Body of pancreas (tissue), 4 donors: ENCODE measurements at regions not wholly inside any gene's neighbourhood (a gene's known extent, or its start where the extent isn't known, plus 50 kb on each side); places are given as distances from the start of the nearest gene placed in this dataset.

Experiments
- ATAC-seq: fragments of 150-250 bp; one replicate; pipeline ENCODE4 v1.9.1; 2016
- DNase-seq, 4 donors: peaks; one replicate each; pipeline ENCODE4 v3.0.0-alpha.2; 2019
- H3K27ac ChIP-seq, 4 donors: fragments of 200-600 bp; sonication (generic); 1 replicate in 3 of 4; 2 replicates in 1 of 4; pipeline versions ENCODE4 v1.5.1 to v1.6.1; 2016 to 2019; ENCODE audit warnings: mild to moderate bottlenecking in 1 of 4, mixed read lengths in 1 of 4, moderate library complexity in 1 of 4
- H3K27me3 ChIP-seq, 2 donors: fragments of 200-600 bp; sonication (generic); one replicate each; pipeline ENCODE4 v1.6.0; 2016; ENCODE audit warnings: mild to moderate bottlenecking in 1 of 2
- H3K36me3 ChIP-seq, 2 donors: fragments of 200-600 bp; sonication (generic); replicated peaks in 1 of 2; 2 replicates each; pipeline ENCODE4 v1.5.1; 2016; ENCODE audit warnings: low read depth in 2 of 2; ENCODE audit not compliant: insufficient read depth in 1 of 2
- H3K4me1 ChIP-seq: fragments of 200-600 bp; sonication (generic); one replicate; pipeline ENCODE4 v1.6.0; 2016
- H3K4me3 ChIP-seq, 2 donors: fragments of 200-600 bp; sonication (generic); 1 replicate in 1 of 2; 2 replicates in 1 of 2; pipeline ENCODE4 v1.5.1; 2016 to 2019
- H3K9me3 ChIP-seq, 3 donors: fragments of 200-600 bp; sonication (generic); 1 replicate in 2 of 3; 2 replicates in 1 of 3; pipeline ENCODE4 v1.5.1; 2016
- POLR2A ChIP-seq, 3 donors: fragments of 450-650 bp; IDR thresholded peaks; one replicate each; pipeline ENCODE4 v1.6.1; 2016; ENCODE audit warnings: antibody characterized with exemption in 3 of 3, mild to moderate bottlenecking in 2 of 3
- WGBS, 2 donors: methylation state at CpG; one replicate each; pipeline ENCODE4 v1.1.5; 2017; 5-methylcytosine and 5-hydroxymethylcytosine counted together
- intact Hi-C: fragments of 100-400 bp; cut with DNase I; formaldehyde crosslinking; loops from one replicate; pipeline ENCODE4 v1.15.1; 2023
- TF ChIP-seq, protein P1 (sequence below), 7 experiments: fragments of 450-650 bp in 4 of 7; fragments of 200-600 bp in 3 of 7; sonication (generic) in 3 of 7; IDR thresholded peaks; one replicate each; pipeline ENCODE4 v1.5.1; 2016 to 2019; ENCODE audit warnings: antibody characterized with exemption in 7 of 7

- no peak for ATAC-seq
- WGBS, 2 donors: 44 to 69% methylated on average over 1 of the region's 1 CpG
- Histone ChIP-seq H3K27ac (no peak overlapping the region), H3K27me3 (no peaks in the 10 kb centered on the region), H3K36me3 (no peaks in the 10 kb centered on the region), H3K4me3 (no peak overlapping the region), H3K9me3 (no peaks in the 10 kb centered on the region), H3K4me1 (no peaks in the 10 kb centered on the region)
- no peak for DNase-seq
- no peak for TF ChIP-seq POLR2A (IDR thresholded peaks at IDR 0.05)
- TF ChIP-seq, protein P1, sequence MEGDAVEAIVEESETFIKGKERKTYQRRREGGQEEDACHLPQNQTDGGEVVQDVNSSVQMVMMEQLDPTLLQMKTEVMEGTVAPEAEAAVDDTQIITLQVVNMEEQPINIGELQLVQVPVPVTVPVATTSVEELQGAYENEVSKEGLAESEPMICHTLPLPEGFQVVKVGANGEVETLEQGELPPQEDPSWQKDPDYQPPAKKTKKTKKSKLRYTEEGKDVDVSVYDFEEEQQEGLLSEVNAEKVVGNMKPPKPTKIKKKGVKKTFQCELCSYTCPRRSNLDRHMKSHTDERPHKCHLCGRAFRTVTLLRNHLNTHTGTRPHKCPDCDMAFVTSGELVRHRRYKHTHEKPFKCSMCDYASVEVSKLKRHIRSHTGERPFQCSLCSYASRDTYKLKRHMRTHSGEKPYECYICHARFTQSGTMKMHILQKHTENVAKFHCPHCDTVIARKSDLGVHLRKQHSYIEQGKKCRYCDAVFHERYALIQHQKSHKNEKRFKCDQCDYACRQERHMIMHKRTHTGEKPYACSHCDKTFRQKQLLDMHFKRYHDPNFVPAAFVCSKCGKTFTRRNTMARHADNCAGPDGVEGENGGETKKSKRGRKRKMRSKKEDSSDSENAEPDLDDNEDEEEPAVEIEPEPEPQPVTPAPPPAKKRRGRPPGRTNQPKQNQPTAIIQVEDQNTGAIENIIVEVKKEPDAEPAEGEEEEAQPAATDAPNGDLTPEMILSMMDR (IDR thresholded peaks at IDR 0.05): no peak
- intact Hi-C loops: no loop called here
These were observed 149.5 kb upstream of the RUNX1 start for GRCh38 chr21:35198565-35198964.

DNA sequence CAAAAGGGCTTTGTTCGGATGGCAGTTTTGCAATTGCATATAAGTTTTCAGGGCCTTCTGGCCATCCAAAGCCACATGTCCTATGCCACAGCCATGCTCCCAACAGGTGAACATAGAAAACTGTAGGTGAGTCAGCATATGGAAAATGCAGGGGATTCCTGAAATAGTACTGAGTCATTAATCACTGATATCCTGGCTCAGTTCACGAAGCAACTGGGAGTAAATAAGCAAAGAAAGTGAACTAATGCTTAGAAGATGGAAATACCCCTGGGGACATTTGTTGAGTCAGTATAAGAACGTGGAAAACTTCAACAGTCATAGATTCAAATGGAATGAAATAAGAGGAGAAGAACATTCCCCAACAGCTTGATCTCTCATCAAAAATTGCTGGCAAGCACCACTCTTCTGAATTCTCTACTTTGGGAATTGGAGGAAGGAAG, 148.9 kb upstream of the RUNX1 start:
- intact Hi-C loops: no loop called here
- Histone ChIP-seq H3K27me3 (no peaks in the 10 kb centered on the region), H3K36me3 (no peaks in the 10 kb centered on the region), H3K4me1 (no peaks in the 10 kb centered on the region), H3K4me3 (no peak overlapping the region), H3K9me3 (no peaks in the 10 kb centered on the region), H3K27ac (no peak overlapping the region)
- WGBS, 2 donors: 33 to 34% methylated on average over 3 of the region's 3 CpGs
- ATAC-seq: peak; percentile 47
- DNase-seq: no peak
- TF ChIP-seq, protein P1 (IDR thresholded peaks at IDR 0.05): no peak
- no peak for TF ChIP-seq POLR2A (IDR thresholded peaks at IDR 0.05)

DNA sequence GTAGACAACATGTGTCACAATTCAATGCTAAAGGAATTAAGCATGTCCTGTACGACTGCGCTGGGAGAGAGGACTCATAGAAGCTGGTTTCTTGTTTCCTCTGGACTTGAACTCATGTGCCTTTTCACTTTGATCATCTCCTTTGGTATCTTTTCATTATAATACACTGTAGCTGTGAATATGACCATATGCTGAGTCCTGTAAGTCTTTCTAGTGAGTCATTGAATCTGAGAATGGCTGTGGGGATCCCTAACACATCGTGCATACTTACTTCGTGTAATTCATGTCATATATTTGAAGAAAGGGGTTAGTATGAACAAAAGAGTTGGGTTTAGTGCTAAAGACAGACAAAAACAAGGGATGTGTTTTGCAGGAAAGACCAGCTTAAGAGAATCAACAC, 148.1 kb upstream of the RUNX1 start:
- no peaks in the 10 kb centered on the region for H3K9me3 ChIP-seq
- H3K4me1 ChIP-seq: no peaks in the 10 kb centered on the region
- no peaks in the 10 kb centered on the region for H3K36me3 ChIP-seq
- H3K27ac ChIP-seq: no peak overlapping the region
- TF ChIP-seq POLR2A (IDR thresholded peaks at IDR 0.05): no peak
- TF ChIP-seq, protein P1 (IDR thresholded peaks at IDR 0.05): no peak
- WGBS, 2 donors: 88 to 89% methylated on average over 4 of the region's 4 CpGs
- H3K4me3 ChIP-seq: no peak overlapping the region
- intact Hi-C loops: no loop called here
- H3K27me3 ChIP-seq: no peaks in the 10 kb centered on the region
- no peak for DNase-seq
- ATAC-seq: no peak

GRCh38 chr21:35196128-35196527, 147.0 kb upstream of the RUNX1 start:
- Histone ChIP-seq H3K27me3 (no peaks in the 10 kb centered on the region), H3K27ac (no peak overlapping the region), H3K36me3 (no peaks in the 10 kb centered on the region), H3K4me3 (no peak overlapping the region), H3K9me3 (no peaks in the 10 kb centered on the region), H3K4me1 (no peaks in the 10 kb centered on the region)
- no peak for TF ChIP-seq POLR2A (IDR thresholded peaks at IDR 0.05)
- TF ChIP-seq, protein P1 (IDR thresholded peaks at IDR 0.05): no peak
- no peak for ATAC-seq
- intact Hi-C loops: no loop called here
- no peak for DNase-seq
- WGBS, 2 donors: 74 to 77% methylated on average over 5 of the region's 5 CpGs

- Histone ChIP-seq H3K27me3 (no peaks in the 10 kb centered on the region), H3K36me3 (no peaks in the 10 kb centered on the region), H3K4me3 (no peak overlapping the region), H3K9me3 (no peaks in the 10 kb centered on the region), H3K27ac (no peak overlapping the region), H3K4me1 (no peaks in the 10 kb centered on the region)
- TF ChIP-seq, protein P1 (IDR thresholded peaks at IDR 0.05): no peak
- TF ChIP-seq POLR2A (IDR thresholded peaks at IDR 0.05): no peak
- no peak for ATAC-seq
- intact Hi-C loops: no loop called here
- no peak for DNase-seq
- WGBS, 2 donors: 61 to 89% methylated on average over 1 of the region's 1 CpG
These were observed 146.1 kb upstream of the RUNX1 start for GRCh38 chr21:35195232-35195631.
